Activated CD4-positive, alpha-beta memory T cell treated with anti-CD3 and anti-CD28 coated beads for 36 hours (primary cell): ENCODE measurements at regions not wholly inside any gene's neighbourhood (a gene's known extent, or its start where the extent isn't known, plus 50 kb on each side); places are given as distances from the start of the nearest gene placed in this dataset.
"Not testable (repeated sequence)": the region's sequence is repeated elsewhere in the genome, so short reads cannot be mapped to it uniquely, and the experiment has no call there.

Source experiments
- CTCF ChIA-PET: fragments of 350-600 bp; sonication (Branson Sonifier 250); formaldehyde crosslinking; loops from one replicate; lab custom pipeline; 2021; ENCODE audit warnings: antibody characterized with exemption, inconsistent platforms; lab: Charles Lee
- POLR2A ChIA-PET: fragments of 350-600 bp; sonication (Branson Sonifier 250); formaldehyde crosslinking; loops from one replicate; lab custom pipeline; 2021; ENCODE audit warnings: antibody characterized with exemption; lab: Charles Lee
- DNase-seq: peaks from one replicate; pipeline ENCODE4 v3.0.0-alpha.2; 2020
- H3K27ac Mint-ChIP-seq: one replicate; pipeline ENCODE4 v1.8.0; 2021; ENCODE audit warnings: mixed read lengths
- H3K27me3 Mint-ChIP-seq: one replicate; pipeline ENCODE4 v1.8.0; 2021; ENCODE audit warnings: mixed read lengths
- H3K36me3 Mint-ChIP-seq: one replicate; pipeline ENCODE4 v1.8.0; 2021; ENCODE audit warnings: mixed read lengths
- H3K4me1 Mint-ChIP-seq: one replicate; pipeline ENCODE4 v1.8.0; 2021; ENCODE audit warnings: low read depth, mixed read lengths
- H3K4me3 Mint-ChIP-seq: one replicate; pipeline ENCODE4 v1.8.0; 2021; ENCODE audit warnings: mild to moderate bottlenecking, mixed read lengths
- H3K9me3 Mint-ChIP-seq: one replicate; pipeline ENCODE4 v1.8.0; 2021; ENCODE audit warnings: mixed read lengths
- intact Hi-C: fragments of 100-400 bp; cut with micrococcal nuclease; formaldehyde crosslinking; loops from one replicate; pipeline ENCODE4 v1.15.1; 2023

DNA sequence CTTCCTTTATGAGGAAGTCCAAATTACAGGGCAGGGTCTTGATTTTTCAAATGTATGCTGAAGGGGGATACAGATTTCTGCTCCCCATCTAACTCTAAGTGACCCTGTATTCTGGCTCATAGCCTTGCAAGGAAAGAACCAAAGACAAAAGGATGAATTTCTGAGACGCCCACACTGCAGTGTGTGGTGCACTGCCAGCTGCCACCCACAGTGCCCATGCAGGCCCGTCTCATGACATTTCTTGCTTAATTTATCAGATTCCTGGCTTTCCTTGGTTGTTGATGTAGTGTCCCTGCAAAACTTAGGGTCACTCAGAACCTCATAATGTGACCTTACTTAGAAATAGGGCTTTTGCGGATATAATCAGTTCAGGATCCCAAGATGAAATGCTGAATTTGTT, 68.0 kb downstream of the CBLN4 start:
- Mint-ChIP-seq H3K27ac (no peak overlapping the region), H3K9me3 (peaks cover 5% of the 10 kb centered on the region)
- POLR2A ChIA-PET = no interaction called here

DNA sequence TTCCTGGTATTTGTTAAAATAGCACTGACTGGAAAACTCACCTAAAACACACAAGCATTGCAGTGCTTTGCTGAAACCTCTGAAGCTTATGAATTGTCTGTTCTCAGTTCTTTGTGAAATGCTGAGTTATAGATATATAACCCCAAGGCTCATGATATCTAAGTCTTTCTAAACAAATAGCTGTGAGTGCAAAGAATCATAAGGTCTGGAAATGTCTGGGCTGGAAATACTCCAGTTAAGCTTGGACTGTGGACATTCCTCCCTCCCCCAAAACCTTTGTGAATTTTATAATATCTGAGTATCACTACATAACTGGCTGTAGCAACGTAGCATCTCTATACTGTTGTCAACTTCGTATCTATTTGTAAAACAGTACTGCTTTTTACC, 69.1 kb downstream of the CBLN4 start:
- Mint-ChIP-seq H3K27me3 (no peaks in the 10 kb centered on the region), H3K36me3 (no peaks in the 10 kb centered on the region), H3K27ac (no peak overlapping the region), H3K9me3 (peaks cover 5% of the 10 kb centered on the region), H3K4me3 (no peak overlapping the region), H3K4me1 (no peaks in the 10 kb centered on the region)
- ChIA-PET CTCF (no interaction called here), POLR2A (no interaction called here)
- intact Hi-C loops = no loop called here
- DNase-seq = no peak

More for the DNA sequence above, 68.0 kb downstream of the CBLN4 start:
- Mint-ChIP-seq H3K4me3 (no peak overlapping the region), H3K4me1 (no peaks in the 10 kb centered on the region), H3K27me3 (no peaks in the 10 kb centered on the region), H3K36me3 (no peaks in the 10 kb centered on the region)
- DNase-seq = no peak
- intact Hi-C loops = no loop called here
- CTCF ChIA-PET = no interaction called here

DNA sequence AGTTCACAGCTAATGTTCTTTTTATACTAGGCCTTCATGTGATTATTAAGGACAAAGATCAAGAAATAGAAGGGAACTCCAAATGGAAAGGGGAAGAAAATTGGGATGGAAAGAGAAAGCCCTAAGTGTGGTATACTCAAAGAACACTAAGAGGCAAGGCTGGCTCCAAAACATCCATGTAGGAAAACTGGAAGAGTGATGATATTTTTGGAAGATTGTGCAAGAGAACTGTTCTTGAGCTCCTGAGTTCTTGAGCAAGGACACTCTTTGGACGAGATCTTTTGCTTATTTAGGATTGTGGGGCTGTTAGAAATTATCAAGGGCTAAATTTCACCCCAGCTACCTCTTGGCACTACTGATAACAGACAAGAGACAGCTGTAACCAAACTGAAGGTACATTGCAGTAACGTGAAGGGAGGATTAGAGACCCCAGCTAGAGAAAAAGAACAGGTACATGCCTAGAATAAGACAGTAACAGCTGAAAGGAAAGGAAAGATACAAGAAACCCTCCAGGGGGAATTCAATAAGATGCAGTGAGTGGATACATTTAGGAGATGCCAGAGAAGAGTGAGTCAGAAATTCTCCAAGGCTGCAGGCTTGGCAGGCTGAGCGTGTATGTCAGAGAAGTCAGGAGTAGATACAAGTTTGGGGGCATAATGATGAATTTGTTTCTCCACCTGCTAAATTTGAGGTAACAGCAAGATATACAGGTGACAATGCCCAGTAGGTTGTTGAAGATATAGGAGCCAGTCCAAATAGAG, 69.7 kb downstream of the CBLN4 start:
- intact Hi-C loops = no loop called here
- Mint-ChIP-seq H3K4me3 (no peak overlapping the region), H3K36me3 (no peaks in the 10 kb centered on the region), H3K4me1 (no peaks in the 10 kb centered on the region), H3K9me3 (peaks cover 5% of the 10 kb centered on the region), H3K27me3 (no peaks in the 10 kb centered on the region), H3K27ac (no peak overlapping the region)
- DNase-seq = no peak
- CTCF ChIA-PET = no interaction called here
- POLR2A ChIA-PET = no interaction called here

DNA sequence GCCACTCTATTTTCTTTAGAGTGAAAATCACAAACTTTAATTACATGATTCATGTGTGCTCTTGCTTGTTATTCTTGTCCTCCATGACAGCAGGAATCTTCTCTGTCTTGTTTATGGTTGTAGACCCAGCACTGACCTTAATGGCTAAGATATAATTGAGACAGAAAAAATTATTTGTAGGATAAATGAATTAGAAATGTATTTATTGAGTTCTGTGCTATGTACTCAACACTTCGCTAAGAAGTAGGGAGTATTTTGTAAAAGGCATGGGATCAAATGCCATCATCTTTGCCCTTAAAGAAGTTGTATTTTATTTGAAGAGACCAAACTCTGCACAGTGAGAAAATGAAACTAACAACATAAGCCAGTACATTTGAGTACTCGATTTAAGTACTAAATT, 71.2 kb downstream of the CBLN4 start:
- Mint-ChIP-seq H3K27me3 (no peaks in the 10 kb centered on the region), H3K9me3 (peaks cover 2% of the 10 kb centered on the region), H3K36me3 (no peaks in the 10 kb centered on the region), H3K27ac (no peak overlapping the region), H3K4me1 (no peaks in the 10 kb centered on the region), H3K4me3 (no peak overlapping the region)
- CTCF ChIA-PET = no interaction called here
- no peak for DNase-seq
- intact Hi-C loops = no loop called here
- POLR2A ChIA-PET = no interaction called here

DNA sequence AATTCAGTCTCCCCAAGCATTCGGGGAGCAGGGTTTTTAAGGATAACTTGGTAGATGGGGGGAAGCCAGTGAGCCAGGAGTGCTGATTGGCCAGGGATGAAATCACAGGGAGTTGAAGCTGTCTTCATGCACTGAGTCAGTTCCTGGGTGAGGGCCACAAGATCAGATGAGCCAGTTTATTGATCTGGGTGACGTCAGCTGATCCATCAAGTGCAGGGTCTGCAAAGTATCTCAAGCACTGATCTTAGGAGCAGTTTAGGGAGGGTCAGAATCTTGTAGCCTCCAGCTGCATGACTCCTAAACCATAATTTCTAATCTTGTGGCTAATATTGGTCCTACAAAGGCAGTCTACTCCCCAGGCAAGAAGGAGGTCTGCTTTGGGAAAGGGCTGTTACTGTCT, 74.4 kb downstream of the CBLN4 start:
- H3K27me3 Mint-ChIP-seq, H3K27ac Mint-ChIP-seq, H3K9me3 Mint-ChIP-seq, intact Hi-C loops, DNase-seq, H3K4me1 Mint-ChIP-seq, CTCF ChIA-PET, POLR2A ChIA-PET, H3K36me3 Mint-ChIP-seq, H3K4me3 Mint-ChIP-seq: not testable (repeated sequence)

DNA sequence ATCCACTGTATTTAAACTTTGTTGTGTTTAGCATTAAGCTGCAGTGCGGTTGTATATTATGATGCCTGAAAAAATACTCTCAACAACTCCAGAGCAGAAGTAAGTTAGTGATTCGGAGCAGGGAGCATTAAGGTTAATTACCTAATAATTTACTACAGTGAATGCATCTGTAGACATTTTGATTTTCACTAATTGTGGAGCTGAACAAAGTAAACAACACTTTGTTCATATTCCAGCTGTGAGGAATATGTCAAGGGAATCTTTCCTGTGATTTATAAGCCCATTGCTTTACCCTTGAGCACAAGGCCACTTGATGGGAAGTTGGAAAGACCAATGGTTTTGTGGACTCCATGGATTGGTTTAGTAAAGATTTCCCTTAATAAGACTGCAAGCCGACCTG, 77.1 kb downstream of the CBLN4 start:
- POLR2A ChIA-PET = no interaction called here

DNA sequence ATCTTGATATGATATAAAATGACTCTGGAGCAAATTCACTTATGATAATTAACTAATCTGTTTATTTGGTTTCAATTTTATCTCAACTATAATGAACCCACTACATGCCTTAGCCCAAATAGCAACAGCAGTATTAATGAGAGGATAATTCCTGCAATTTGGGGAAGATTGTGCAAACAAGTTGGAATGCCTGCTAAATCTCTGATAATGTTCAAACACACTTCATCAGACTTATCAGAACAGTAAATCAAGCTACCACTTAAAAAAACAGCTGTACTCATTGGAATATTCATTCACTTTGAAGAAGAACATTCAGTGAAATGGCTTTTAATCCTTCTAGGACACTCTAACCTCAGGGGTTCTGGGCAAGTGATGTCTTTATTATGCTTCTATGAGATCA, 85.4 kb downstream of the CBLN4 start:
- CTCF ChIA-PET = interaction anchor here (1.0 kb wide), 1 partner anchor 9 kb away, joined by 3 read pairs; no protein-coding TSS in a partner anchor
- intact Hi-C loops = no loop called here
- Mint-ChIP-seq H3K27ac (no peak overlapping the region), H3K4me1 (no peaks in the 10 kb centered on the region), H3K36me3 (no peaks in the 10 kb centered on the region), H3K4me3 (no peak overlapping the region), H3K27me3 (no peaks in the 10 kb centered on the region), H3K9me3 (peaks cover 4% of the 10 kb centered on the region)
- POLR2A ChIA-PET = no interaction called here
- no peak for DNase-seq

More for the DNA sequence above, 77.1 kb downstream of the CBLN4 start:
- H3K27me3 Mint-ChIP-seq = no peaks in the 10 kb centered on the region
- intact Hi-C loops = no loop called here
- H3K9me3 Mint-ChIP-seq = no peaks in the 10 kb centered on the region
- no peak for DNase-seq
- H3K36me3 Mint-ChIP-seq = no peaks in the 10 kb centered on the region
- no peak overlapping the region for H3K4me3 Mint-ChIP-seq
- H3K27ac Mint-ChIP-seq = no peak overlapping the region
- no peaks in the 10 kb centered on the region for H3K4me1 Mint-ChIP-seq
- CTCF ChIA-PET = interaction anchor here (1.1 kb wide), 1 partner anchor 8 kb away, joined by 3 read pairs; no protein-coding TSS in a partner anchor

DNA sequence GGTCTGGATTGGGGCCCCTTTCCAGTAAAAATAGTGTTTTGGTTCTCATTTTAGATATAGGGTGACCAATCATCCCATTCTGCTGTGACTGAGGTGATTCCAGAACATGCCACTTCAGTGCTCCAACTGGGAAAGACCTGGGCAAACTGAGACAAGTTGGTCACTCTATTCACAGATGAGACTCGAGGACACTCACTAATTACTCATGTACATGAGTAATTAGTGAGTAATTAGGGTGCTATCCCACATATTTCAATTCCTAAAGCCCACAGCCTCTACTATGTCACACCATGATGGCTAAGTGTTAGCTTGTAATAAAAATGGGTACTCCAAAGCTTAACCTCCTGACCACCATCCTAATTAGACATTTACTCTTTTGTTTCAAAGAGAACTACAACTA, 86.0 kb downstream of the CBLN4 start:
- ChIA-PET CTCF (interaction anchor here (1.0 kb wide), 1 partner anchor 9 kb away, joined by 3 read pairs; no protein-coding TSS in a partner anchor), POLR2A (no interaction called here)
- intact Hi-C loops = no loop called here
- no peak overlapping the region for H3K27ac Mint-ChIP-seq
- no peak for DNase-seq
- no peaks in the 10 kb centered on the region for H3K36me3 Mint-ChIP-seq
- no peak overlapping the region for H3K4me3 Mint-ChIP-seq
- H3K27me3 Mint-ChIP-seq = no peaks in the 10 kb centered on the region
- no peaks in the 10 kb centered on the region for H3K4me1 Mint-ChIP-seq
- H3K9me3 Mint-ChIP-seq = peaks cover 4% of the 10 kb centered on the region

DNA sequence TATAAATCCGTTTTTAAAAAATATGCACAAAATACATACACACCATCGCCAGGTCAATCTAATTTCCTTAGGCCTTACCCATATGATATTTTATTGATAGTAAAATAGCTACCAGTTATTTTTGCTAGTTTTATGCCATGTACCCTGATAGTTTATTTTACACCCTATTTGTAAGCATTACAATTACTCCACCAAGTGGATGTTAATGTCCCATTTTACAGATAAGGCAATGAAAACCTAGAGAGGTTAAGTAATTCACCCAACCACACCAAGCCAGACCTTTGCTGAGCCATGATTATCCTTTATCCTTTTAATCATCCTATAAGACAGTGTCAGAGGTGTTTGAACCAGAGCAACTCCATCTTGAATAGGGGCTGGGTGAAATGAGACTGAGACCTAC, 86.8 kb downstream of the CBLN4 start:
- Mint-ChIP-seq H3K27me3 (no peaks in the 10 kb centered on the region), H3K4me3 (no peak overlapping the region), H3K36me3 (no peaks in the 10 kb centered on the region), H3K4me1 (no peaks in the 10 kb centered on the region), H3K27ac (no peak overlapping the region), H3K9me3 (peaks cover 4% of the 10 kb centered on the region)
- POLR2A ChIA-PET = no interaction called here
- intact Hi-C loops = no loop called here
- DNase-seq = no peak
- CTCF ChIA-PET = no interaction called here

DNA sequence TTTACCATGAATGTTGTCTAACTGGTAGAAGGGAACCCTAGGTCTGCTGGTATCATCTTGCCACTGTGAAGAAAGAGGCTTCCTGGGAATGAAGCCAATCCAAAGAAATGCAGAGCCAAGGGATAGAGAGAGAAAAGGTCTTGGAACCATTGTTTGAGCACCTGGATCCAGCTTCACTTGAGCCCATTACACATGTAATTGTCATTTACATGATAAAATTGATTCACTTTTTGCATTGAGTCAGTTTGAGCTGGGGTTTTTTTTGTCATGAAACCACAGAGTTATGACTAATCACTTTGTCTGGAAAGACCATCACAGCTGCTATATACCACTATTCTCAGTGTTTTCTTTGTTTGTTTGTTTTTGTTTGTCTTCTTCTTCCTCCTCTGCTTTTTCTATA, 112.3 kb downstream of the CBLN4 start:
- ChIA-PET CTCF (no interaction called here), POLR2A (no interaction called here)
- intact Hi-C loops = no loop called here
- Mint-ChIP-seq H3K9me3 (peaks cover 10% of the 10 kb centered on the region), H3K27me3 (no peaks in the 10 kb centered on the region), H3K4me1 (no peaks in the 10 kb centered on the region), H3K36me3 (no peaks in the 10 kb centered on the region), H3K4me3 (no peak overlapping the region), H3K27ac (no peak overlapping the region)
- DNase-seq = no peak

DNA sequence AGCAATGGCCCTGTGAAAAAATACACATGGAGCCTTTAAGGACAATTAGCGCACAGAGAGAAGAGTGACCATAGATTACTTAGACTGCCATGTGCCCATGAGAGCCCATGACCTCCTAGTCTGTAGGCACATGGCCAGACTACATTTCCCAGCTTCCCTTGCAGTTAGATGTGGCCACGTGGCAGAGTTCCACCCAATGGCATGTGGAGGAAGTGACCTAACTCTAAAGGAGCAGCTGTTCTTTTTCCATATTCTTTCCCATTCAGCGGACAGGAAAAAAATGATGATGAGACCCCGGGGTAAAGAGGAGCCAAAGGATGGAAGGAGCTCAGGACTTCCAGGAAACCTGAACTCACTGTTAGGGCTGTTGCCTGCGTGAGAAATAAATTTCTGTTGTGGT, 116.6 kb downstream of the CBLN4 start:
- no peak overlapping the region for H3K27ac Mint-ChIP-seq
- DNase-seq = no peak
- intact Hi-C loops = no loop called here

DNA sequence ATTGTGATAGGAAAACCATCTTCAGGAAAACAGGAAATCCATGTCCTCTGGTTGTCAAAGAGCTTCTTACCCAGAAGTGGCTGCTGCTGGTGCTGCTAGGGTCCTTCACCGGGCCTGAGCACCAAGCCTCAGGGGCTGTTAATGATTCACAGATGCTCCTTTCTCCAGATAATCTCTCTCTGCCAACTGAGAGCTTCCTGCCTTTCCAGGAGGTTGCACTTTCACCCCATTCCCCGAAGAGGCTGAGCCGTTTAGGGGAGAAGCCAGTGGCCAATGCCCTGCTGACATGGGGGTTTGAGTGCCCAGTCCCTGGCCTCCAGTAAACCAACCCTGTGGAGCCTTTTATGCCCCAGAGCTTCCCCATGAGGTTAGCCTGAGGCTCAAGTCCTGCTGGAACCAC, 122.4 kb downstream of the CBLN4 start:
- Mint-ChIP-seq H3K27me3 (no peaks in the 10 kb centered on the region), H3K27ac (no peak overlapping the region), H3K4me3 (no peak overlapping the region), H3K9me3 (peaks cover 4% of the 10 kb centered on the region), H3K4me1 (no peaks in the 10 kb centered on the region), H3K36me3 (no peaks in the 10 kb centered on the region)
- DNase-seq = no peak
- POLR2A ChIA-PET = no interaction called here
- intact Hi-C loops = no loop called here
- CTCF ChIA-PET = no interaction called here

More for the DNA sequence above, 116.6 kb downstream of the CBLN4 start:
- Mint-ChIP-seq H3K9me3 (peaks cover 6% of the 10 kb centered on the region), H3K27me3 (no peaks in the 10 kb centered on the region), H3K36me3 (no peaks in the 10 kb centered on the region), H3K4me1 (no peaks in the 10 kb centered on the region), H3K4me3 (no peak overlapping the region)
- POLR2A ChIA-PET = no interaction called here
- CTCF ChIA-PET = no interaction called here

DNA sequence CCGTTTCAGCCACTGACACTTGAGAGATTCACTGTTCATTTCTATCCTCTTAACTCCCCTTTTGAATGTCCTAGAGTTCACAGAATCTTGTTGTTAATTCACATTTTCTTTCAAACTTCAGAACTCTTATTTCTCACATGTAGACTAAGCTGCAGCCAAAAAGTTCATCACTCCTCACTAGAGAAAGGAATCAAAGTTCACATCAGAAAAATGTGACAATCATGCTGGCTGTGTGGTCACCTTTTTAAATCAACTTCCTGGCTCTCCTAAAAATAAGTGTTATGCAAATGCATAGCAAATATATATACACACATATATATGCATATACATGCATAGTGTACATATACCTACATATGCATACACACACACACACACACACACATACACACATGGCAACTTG, 123.0 kb downstream of the CBLN4 start:
- intact Hi-C loops = no loop called here
- H3K27me3 Mint-ChIP-seq = no peaks in the 10 kb centered on the region
- H3K9me3 Mint-ChIP-seq = peaks cover 4% of the 10 kb centered on the region
- no peak for DNase-seq
- no peaks in the 10 kb centered on the region for H3K4me1 Mint-ChIP-seq
- H3K27ac Mint-ChIP-seq = no peak overlapping the region
- no peak overlapping the region for H3K4me3 Mint-ChIP-seq
- ChIA-PET CTCF (no interaction called here), POLR2A (no interaction called here)
- no peaks in the 10 kb centered on the region for H3K36me3 Mint-ChIP-seq
